Mesothelial cell of epicardium (in vitro differentiated cells): ENCODE measurements at regions not wholly inside any gene's neighbourhood (a gene's known extent, or its start where the extent isn't known, plus 50 kb on each side); places are given as distances from the start of the nearest gene placed in this dataset.

Experiments
- DNase-seq, 2 experiments: peaks; one replicate each; pipeline ENCODE4 v3.0.0; 2021; ENCODE audit warnings: low spot score in 2 of 2; ENCODE audit not compliant: unreplicated experiment in 2 of 2
- H3K27ac Mint-ChIP-seq: 2 replicates; pipeline ENCODE4 v1.8.0; 2021; ENCODE audit warnings: mixed read lengths
- H3K27me3 Mint-ChIP-seq: 2 replicates; pipeline ENCODE4 v1.8.0; 2021; ENCODE audit warnings: low read depth, mixed read lengths
- H3K36me3 Mint-ChIP-seq: 2 replicates; pipeline ENCODE4 v1.8.0; 2021; ENCODE audit warnings: mixed read lengths
- H3K4me1 Mint-ChIP-seq: 2 replicates; pipeline ENCODE4 v1.8.0; 2021; ENCODE audit warnings: mixed read lengths
- H3K4me3 Mint-ChIP-seq: 2 replicates; pipeline ENCODE4 v1.8.0; 2021; ENCODE audit warnings: mild to moderate bottlenecking, moderate library complexity, mixed read lengths
- H3K9me3 Mint-ChIP-seq: 2 replicates; pipeline ENCODE4 v1.8.0; 2021; ENCODE audit warnings: mixed read lengths
- CTCF ChIP-seq: fragments of 200-600 bp; sonication (generic); IDR thresholded peaks from one replicate; pipeline ENCODE4 v1.5.0; 2021; ENCODE audit warnings: antibody characterized with exemption; ENCODE audit not compliant: unreplicated experiment

- no peak for TF ChIP-seq CTCF
- Mint-ChIP-seq H3K27me3 (no peaks in the 10 kb centered on the region), H3K9me3 (peaks cover 7% of the 10 kb centered on the region), H3K4me1 (peaks cover 62% of the 10 kb centered on the region), H3K4me3 (no peak overlapping the region), H3K27ac (no peak overlapping the region), H3K36me3 (no peaks in the 10 kb centered on the region)
- no peak for DNase-seq
These were observed 482.9 kb upstream of the USP24 start for GRCh38 chr1:55697997-55698535.

DNA sequence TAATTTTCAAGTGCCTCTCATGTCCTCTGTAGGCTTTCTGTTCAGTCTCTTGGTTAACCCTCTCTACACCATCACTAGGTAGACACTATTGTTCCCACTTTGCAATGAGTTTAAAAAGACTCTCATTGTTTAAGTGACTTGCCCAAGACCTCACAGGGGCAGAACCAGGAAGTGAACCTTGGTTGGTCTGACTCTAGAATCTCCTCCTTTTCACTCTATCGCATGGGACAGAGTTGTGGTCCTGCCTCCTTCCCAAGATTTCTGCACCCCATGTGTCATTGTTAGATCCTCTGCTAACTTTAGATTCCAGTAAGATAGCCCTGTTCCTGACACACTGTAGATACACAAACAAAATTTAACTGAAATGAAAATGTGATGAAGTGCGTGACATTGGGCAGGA, 481.7 kb upstream of the USP24 start:
- Mint-ChIP-seq H3K4me1 (peaks cover 74% of the 10 kb centered on the region), H3K36me3 (no peaks in the 10 kb centered on the region), H3K4me3 (no peak overlapping the region), H3K27ac (peak overlapping the region; percentile 94), H3K9me3 (peaks cover 4% of the 10 kb centered on the region), H3K27me3 (no peaks in the 10 kb centered on the region)
- DNase-seq = no peak
- TF ChIP-seq CTCF = no peak

- no peaks in the 10 kb centered on the region for H3K36me3 Mint-ChIP-seq
- H3K27ac Mint-ChIP-seq = peak overlapping the region; percentile 94
- no peak for TF ChIP-seq CTCF
- no peaks in the 10 kb centered on the region for H3K9me3 Mint-ChIP-seq
- H3K4me1 Mint-ChIP-seq = peaks cover 77% of the 10 kb centered on the region
- DNase-seq = no peak
- no peaks in the 10 kb centered on the region for H3K27me3 Mint-ChIP-seq
- no peak overlapping the region for H3K4me3 Mint-ChIP-seq
These were observed 481.1 kb upstream of the USP24 start for GRCh38 chr1:55696181-55696754.

DNA sequence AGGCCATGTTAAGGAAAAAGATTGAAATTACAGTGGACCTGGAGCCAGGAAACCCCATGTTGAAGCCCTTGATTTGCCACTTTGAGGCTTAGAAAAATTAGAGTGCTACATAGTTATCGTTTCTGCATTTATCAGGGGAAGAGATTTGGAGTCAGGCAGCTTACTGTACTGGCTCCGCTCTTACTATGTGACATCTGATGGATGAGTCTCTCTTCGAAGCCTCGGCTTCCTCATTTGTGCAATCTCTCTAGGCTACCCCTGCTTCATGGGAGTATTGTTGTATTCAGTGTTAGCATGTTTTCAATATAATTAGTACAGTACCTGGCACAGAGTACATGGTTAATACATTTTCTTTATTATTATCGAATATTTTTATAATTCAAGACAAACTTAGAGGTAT, 480.4 kb upstream of the USP24 start:
- H3K27me3 Mint-ChIP-seq = no peaks in the 10 kb centered on the region

GRCh38 chr1:55695151-55695550, 480.0 kb upstream of the USP24 start:
- peak overlapping the region; percentile 94 for H3K27ac Mint-ChIP-seq
- H3K4me1 Mint-ChIP-seq = peaks cover 81% of the 10 kb centered on the region
- H3K36me3 Mint-ChIP-seq = no peaks in the 10 kb centered on the region
- no peak for DNase-seq
- H3K9me3 Mint-ChIP-seq = no peaks in the 10 kb centered on the region
- no peak for TF ChIP-seq CTCF
- H3K4me3 Mint-ChIP-seq = no peak overlapping the region
- H3K27me3 Mint-ChIP-seq = no peaks in the 10 kb centered on the region

More for the DNA sequence above, 480.4 kb upstream of the USP24 start:
- peaks cover 78% of the 10 kb centered on the region for H3K4me1 Mint-ChIP-seq
- H3K4me3 Mint-ChIP-seq = no peak overlapping the region
- DNase-seq = no peak
- no peaks in the 10 kb centered on the region for H3K36me3 Mint-ChIP-seq
- TF ChIP-seq CTCF = no peak
- peak overlapping the region; percentile 94 for H3K27ac Mint-ChIP-seq
- no peaks in the 10 kb centered on the region for H3K9me3 Mint-ChIP-seq

GRCh38 chr1:55694310-55694801, 479.2 kb upstream of the USP24 start:
- H3K4me1 Mint-ChIP-seq = peaks cover 86% of the 10 kb centered on the region
- DNase-seq = no peak
- H3K36me3 Mint-ChIP-seq = no peaks in the 10 kb centered on the region
- H3K4me3 Mint-ChIP-seq = no peak overlapping the region
- H3K27me3 Mint-ChIP-seq = no peaks in the 10 kb centered on the region
- TF ChIP-seq CTCF = no peak
- peak overlapping the region; percentile 94 for H3K27ac Mint-ChIP-seq
- no peaks in the 10 kb centered on the region for H3K9me3 Mint-ChIP-seq
